ENCODE measurements at regions not wholly inside any gene's neighbourhood (a gene's known extent, or its start where the extent isn't known, plus 50 kb on each side); places are given as distances from the start of the nearest gene placed in this dataset.
"Not testable (repeated sequence)": the region's sequence is repeated elsewhere in the genome, so short reads cannot be mapped to it uniquely, and the experiment has no call there.

GRCh38 chr6:81906709-81907204 lies 154.3 kb upstream of the TENT5A start:
- DNase-seq = no peak

- DNase-seq = no peak
Measured at GRCh38 chr6:81906041-81906440, 153.6 kb upstream of the TENT5A start.

- DNase-seq = peak; percentile 47 to 52
Measured at GRCh38 chr6:81901551-81901966, 149.1 kb upstream of the TENT5A start.

- DNase-seq = no peak
Measured at GRCh38 chr6:81900616-81901015, 148.1 kb upstream of the TENT5A start.

- DNase-seq = no peak
Measured at GRCh38 chr6:81897793-81898192, 145.3 kb upstream of the TENT5A start.

- no peak for DNase-seq
Measured at GRCh38 chr6:81896525-81897503, 144.3 kb upstream of the TENT5A start.

- DNase-seq = no peak
Measured at GRCh38 chr6:81895511-81896185, 143.2 kb upstream of the TENT5A start.

GRCh38 chr6:81894788-81895271 lies 142.3 kb upstream of the TENT5A start:
- no peak for DNase-seq

- peak in 1 of 2 donors; percentile 41 for DNase-seq
Measured at GRCh38 chr6:81894306-81894705, 141.8 kb upstream of the TENT5A start.

GRCh38 chr6:81892891-81893290 lies 140.4 kb upstream of the TENT5A start:
- DNase-seq = no peak

DNA sequence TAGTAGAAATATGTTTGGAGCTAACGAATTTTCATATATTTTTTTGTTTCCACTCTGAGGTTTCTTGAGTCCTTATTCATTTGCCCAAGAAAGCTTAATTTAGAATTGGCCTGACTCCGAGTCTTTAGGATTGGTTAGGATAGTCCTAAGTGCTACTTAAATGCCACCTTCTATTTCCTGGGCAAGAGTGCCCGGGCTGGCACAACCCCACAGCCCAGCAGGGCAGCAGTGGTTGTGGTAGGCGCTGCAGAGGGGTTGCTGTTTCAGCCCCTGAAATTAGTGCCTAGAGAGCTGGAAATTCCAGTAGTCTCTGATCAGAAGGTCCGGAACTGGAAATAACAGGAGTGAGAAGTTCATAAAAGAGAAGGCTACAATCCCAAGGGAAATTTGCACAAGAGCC lies 139.4 kb upstream of the TENT5A start:
- DNase-seq = no peak

- DNase-seq = no peak
Measured at GRCh38 chr6:81890846-81891245, 138.4 kb upstream of the TENT5A start.

DNA sequence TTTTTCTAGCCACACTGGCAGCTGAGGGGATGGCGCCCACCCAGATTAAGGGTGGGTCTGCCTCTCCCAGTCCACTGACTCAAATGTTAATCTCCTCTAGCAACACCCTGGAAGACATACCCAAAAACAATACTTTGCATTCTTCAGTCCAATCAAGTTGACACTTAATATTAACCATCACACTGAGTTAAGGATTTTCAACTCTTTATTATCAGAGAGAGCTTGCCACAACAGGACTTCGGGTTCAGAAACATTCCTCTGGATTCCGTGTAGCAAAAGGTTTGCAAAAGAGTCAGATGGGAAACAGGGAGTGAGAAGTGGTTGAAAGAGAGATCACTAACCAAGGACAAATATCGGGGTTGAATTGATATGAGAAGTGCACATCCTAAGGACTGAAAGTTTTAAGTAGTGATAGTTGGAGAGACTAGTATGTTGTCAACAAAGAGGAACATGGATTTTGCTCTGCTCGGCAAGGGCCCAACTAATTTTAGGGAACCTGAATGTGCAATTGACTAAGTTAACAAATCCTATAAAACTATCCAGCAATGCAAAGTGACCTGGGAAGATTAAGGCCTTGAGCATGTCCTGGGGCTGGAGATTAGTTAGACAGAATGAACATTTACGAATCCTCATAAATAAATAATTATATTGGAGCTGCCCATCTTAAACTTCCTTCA lies 137.0 kb upstream of the TENT5A start:
- DNase-seq = no peak

GRCh38 chr6:81886909-81887308 lies 134.4 kb upstream of the TENT5A start:
- DNase-seq = not testable (repeated sequence)

DNA sequence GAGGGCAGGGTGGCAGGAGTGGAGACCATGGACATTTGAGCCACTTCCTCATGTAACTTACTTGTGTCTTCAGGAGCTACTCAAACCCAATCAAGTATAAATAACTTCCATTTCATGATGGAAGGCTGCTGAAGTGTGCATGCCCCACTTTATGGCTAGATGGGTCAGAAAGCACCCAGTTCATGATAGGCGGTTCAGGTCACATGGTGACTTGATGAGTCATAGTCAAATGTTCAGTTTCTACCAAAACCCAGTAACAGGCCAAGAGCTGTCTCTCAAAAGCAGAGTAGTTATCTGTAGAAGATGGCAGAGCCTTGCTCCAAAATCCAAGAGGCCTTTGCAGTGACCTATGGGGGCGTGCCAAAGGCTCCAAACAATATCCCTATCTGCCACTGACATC lies 133.7 kb upstream of the TENT5A start:
- no peak for DNase-seq

DNA sequence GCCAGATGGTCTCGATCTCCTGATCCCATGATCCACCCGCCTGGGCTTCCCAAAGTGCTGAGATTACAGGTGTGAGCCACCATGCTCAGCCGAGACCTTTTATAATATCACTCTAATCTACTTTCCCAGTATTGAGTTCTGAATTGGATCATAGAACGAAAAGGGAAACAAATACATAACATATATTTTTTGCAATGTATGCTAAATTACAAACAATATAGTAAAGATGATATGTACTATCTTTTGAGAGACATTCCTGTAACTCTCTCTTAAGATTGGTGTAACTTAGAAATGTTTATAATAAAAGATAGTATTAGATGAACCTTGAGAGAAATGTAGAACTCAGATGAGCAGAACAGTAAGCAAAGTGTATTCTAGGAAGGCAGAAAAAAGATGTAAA lies 129.2 kb upstream of the TENT5A start:
- DNase-seq = no peak

DNA sequence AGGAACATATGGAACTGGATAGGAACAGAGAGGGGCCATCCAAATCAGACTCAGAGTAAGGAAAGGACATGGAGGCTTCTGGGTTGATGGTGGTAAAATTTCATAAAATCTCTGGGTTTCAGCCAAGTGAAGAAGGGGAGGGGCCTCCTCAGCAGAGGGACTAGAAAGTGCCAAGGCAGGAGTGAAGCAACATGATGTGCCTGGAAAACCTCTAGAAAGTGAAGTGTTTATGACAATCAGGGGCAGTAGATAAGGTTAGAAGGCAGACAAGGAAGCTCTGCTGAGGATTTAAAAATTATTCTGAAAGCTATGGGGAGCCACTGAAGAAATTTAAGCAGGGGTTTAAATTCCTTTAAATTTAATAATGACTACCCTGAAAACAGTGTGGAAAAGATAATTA lies 126.0 kb upstream of the TENT5A start:
- no peak for DNase-seq

DNA sequence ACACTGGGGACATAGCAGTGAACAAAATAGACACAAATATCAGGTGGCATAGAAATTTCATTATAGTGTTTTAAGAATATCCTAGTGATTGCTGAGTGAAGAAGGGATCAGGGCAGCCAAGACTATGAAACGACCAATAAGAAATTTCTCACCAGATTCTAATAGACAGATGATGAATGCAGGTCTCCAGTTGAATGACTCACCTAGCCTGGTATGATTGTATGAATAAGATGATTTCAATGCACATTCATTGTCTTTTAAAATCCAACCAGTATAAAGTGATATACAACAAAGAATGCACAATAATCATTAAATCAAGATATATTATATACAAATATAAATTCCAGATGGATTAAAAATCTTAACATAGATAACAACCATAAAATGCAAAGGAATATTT lies 124.5 kb upstream of the TENT5A start:
- DNase-seq = no peak

DNA sequence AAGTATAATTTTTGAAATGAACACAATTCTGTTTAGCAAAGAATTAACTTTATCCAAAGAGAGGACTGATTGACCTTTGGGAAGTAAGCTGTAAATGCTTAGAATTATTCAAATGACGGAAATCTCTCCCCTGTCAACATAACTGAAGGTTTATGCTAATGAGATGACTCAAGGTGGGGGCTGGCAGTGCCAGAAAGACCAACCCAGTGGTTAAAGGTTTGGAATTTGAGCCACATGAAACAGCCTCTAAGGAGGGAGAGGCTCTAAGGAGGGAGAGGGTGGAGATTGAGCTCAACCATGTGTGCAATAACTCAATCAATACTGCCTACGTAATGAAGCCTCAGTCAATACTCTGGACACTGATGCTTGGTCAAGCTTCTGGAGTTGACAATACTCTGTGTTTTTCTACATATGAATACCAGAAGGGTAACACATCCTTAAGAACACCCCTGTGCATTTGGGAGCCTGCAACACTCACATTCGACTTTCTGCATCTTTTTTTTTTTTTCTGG lies 123.4 kb upstream of the TENT5A start:
- DNase-seq = no peak

- DNase-seq = not testable (repeated sequence)
Measured at GRCh38 chr6:81869749-81870508, 117.4 kb upstream of the TENT5A start.

- no peak for DNase-seq
Measured at GRCh38 chr6:81865712-81866111, 113.2 kb upstream of the TENT5A start.

All from right lung (tissue), 2 donors.